Muscle layer of duodenum (tissue), 2 donors: ENCODE measurements at regions not wholly inside any gene's neighbourhood (a gene's known extent, or its start where the extent isn't known, plus 50 kb on each side); places are given as distances from the start of the nearest gene placed in this dataset.

Source experiments
- H3K27ac ChIP-seq: one replicate; pipeline ENCODE4 v1.7.0; 2013; ENCODE audit warnings: mild to moderate bottlenecking, low read length
- H3K27me3 ChIP-seq: one replicate; pipeline ENCODE4 v1.7.0; 2013; ENCODE audit warnings: low read depth, mild to moderate bottlenecking, control low read depth, low read length
- H3K36me3 ChIP-seq, 2 donors: one replicate each; pipeline ENCODE4 v1.7.0; 2013; ENCODE audit warnings: low read length in 2 of 2, control low read depth in 1 of 2, mild to moderate bottlenecking in 1 of 2; ENCODE audit not compliant: insufficient read depth in 2 of 2, control insufficient read depth in 1 of 2
- H3K4me1 ChIP-seq, 2 donors: one replicate each; pipeline ENCODE4 v1.7.0; 2013; ENCODE audit warnings: low read length in 2 of 2, mild to moderate bottlenecking in 2 of 2, control low read depth in 1 of 2, moderate library complexity in 1 of 2; ENCODE audit not compliant: insufficient read depth in 2 of 2, control insufficient read depth in 1 of 2
- H3K4me3 ChIP-seq, 2 donors: one replicate each; pipeline ENCODE4 v1.7.0; 2013; ENCODE audit warnings: low read length in 2 of 2, low read depth in 1 of 2, mild to moderate bottlenecking in 1 of 2
- H3K9me3 ChIP-seq, 2 donors: one replicate each; pipeline ENCODE4 v1.7.0; 2013; ENCODE audit warnings: low read length in 2 of 2, control low read depth in 1 of 2, mild to moderate bottlenecking in 1 of 2; ENCODE audit not compliant: control insufficient read depth in 1 of 2
- donor health status: healthy.

DNA sequence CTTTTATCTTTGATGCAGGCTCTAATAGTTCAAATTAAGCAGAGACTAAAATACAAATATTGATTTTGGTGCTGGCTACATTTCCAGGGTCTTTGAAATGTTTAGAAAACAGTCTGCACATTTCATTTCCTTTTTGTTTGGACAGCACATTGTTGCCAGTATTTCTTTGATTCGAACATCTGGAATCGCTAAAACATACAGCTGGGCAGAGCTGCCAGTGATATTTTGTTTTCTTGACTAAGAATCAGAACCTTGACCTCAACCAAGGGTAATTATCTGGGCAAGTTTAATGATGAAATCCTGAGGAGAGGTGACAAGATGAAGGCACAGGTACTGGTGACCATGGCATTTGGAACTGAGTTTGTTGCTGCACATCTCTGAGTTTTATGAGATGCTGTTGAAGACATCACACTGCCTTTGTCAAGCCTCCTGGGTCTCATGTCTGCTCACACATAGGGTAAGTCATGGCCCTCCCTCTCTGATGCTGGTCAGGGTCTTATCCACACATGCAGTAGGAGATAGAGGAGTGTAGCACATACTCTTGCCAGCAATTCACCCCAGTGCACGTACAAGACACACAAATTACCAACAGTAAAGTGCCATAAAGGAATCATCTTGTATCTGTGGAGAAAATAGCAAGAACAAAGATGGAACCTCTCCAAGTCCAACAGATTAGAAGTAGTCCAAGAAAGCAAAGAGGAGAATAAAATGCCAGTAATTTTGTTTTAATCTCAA is 391.9 kb downstream of the RND3 start:
- Histone ChIP-seq H3K4me3 (no peak overlapping the region), H3K9me3 (no peaks in the 10 kb centered on the region), H3K4me1 (peaks cover 12 to 17% of the 10 kb centered on the region in 2 donors), H3K27me3 (no peaks in the 10 kb centered on the region), H3K36me3 (no peaks in the 10 kb centered on the region), H3K27ac (no peak overlapping the region)

DNA sequence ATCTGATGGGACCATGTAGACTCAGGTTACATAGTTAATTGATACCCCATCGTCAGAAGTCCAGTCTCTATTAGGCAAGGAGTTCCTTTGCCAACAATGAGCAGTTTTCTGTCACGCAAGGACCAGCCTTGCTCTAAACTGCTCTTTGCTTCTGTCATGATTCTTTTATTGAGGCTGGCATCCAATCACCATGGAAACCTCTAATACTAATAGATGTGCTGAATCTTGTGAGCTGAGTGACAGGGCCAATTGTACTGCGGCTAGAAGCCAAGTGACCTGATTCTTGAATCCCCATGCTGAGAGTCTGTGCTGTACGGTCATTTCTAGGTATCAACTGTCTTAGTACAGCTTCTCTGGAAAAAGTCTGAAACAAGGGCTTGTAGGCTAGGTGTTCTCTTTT is 395.6 kb downstream of the RND3 start:
- Histone ChIP-seq H3K4me1 (peaks cover 0 to 4% of the 10 kb centered on the region in 2 donors), H3K4me3 (no peak overlapping the region), H3K36me3 (no peaks in the 10 kb centered on the region), H3K27ac (no peak overlapping the region), H3K27me3 (no peaks in the 10 kb centered on the region), H3K9me3 (no peaks in the 10 kb centered on the region)

DNA sequence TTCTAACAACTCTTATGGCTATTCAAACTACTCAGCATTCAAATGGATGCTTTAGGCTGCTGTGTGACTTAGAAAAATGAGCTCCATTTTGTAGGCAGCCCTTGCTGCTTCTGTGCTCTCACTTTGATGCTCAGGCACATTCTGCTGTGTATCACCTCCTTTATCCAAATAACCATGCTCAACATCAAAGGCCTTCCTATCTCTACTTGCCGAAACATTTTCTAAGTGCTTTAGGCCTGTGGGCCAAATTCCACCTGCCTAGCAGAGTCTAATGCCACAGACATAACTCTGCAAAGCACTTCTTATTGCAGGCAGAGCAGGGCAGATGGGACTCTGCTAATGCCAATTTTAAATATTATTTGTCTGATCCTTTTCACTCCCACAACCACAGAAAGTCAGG is 397.4 kb downstream of the RND3 start:
- H3K4me3 ChIP-seq, result no peak overlapping the region
- no peaks in the 10 kb centered on the region for H3K27me3 ChIP-seq
- H3K9me3 ChIP-seq, result no peaks in the 10 kb centered on the region
- no peak overlapping the region for H3K27ac ChIP-seq
- no peaks in the 10 kb centered on the region for H3K36me3 ChIP-seq
- no peaks in the 10 kb centered on the region for H3K4me1 ChIP-seq

DNA sequence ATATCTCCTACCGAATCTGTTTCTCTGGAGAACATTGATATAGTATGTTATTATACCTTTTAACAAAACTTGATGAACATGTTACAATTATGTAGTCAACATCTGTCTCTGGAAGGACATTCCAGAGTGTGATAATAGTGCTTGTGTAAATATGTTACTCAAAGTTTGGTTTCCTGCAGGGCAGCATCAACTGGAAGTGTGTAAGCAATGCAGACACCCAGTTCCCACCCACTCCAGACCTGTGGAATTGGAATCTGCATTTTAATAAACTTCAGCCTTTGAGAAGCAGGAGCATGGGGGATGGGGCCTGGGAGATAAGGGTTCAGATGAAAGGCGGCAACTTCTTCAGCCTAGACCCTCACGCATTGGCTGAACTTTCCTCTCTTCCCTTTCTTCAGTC is 398.9 kb downstream of the RND3 start:
- no peaks in the 10 kb centered on the region for H3K27me3 ChIP-seq
- no peak overlapping the region for H3K4me3 ChIP-seq
- H3K4me1 ChIP-seq, result no peaks in the 10 kb centered on the region
- no peak overlapping the region for H3K27ac ChIP-seq
- no peaks in the 10 kb centered on the region for H3K9me3 ChIP-seq
- H3K36me3 ChIP-seq, result no peaks in the 10 kb centered on the region

DNA sequence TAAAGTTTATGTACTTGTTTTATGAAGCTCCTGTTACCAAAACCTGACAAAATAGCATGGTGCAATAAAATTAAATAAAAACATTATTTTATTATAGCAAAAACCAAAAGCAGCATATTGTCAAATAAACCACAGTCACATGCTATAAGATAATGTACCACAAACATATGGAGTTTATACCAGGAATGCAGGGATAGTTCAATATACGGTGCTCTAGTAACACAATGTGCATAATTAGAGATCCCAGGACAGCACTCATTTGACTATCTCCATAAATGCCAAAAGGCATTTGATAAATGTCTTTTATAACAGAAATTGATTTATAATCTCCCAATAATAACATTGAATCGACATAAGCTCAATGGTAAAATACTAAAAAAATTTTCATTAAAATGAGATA is 402.0 kb downstream of the RND3 start:
- no peaks in the 10 kb centered on the region for H3K27me3 ChIP-seq
- H3K9me3 ChIP-seq, result no peaks in the 10 kb centered on the region
- H3K4me1 ChIP-seq, result no peaks in the 10 kb centered on the region
- H3K27ac ChIP-seq, result no peak overlapping the region
- H3K4me3 ChIP-seq, result no peak overlapping the region
- no peaks in the 10 kb centered on the region for H3K36me3 ChIP-seq

DNA sequence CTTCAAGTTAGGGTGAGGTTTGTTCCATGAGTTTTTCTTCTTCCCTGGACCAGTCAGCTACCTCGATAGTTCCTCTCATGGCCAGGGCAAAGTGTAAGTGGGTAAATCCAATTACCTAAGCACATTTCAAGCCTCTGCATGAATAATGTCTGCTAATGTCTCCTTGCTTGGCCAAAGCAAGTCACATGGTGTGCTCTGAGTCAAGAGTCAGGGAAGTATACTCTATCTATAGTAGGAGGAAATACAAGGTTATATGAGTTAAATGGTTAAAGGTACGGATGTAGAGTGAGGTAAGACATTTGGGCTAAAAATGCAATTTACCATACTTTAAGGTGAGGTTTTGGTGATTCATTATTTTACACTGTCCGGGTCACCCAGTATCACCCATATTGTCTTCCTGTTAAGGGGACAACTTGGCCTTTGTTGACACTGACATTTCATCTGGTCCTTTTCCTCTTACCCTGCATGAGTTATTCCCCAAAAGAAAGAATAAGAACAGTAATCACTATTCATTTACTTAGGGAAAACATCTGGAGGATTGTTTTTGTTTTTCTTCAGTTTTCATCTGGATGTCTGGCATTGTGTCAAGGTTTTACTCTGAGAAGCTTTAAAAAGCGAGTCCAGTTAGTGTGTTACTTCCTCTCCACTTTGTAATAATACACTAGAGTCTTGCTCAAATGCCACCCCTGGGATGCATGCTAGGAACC is 405.5 kb downstream of the RND3 start:
- Histone ChIP-seq H3K4me1 (no peaks in the 10 kb centered on the region), H3K9me3 (no peaks in the 10 kb centered on the region), H3K36me3 (no peaks in the 10 kb centered on the region), H3K27ac (no peak overlapping the region), H3K4me3 (no peak overlapping the region), H3K27me3 (no peaks in the 10 kb centered on the region)

DNA sequence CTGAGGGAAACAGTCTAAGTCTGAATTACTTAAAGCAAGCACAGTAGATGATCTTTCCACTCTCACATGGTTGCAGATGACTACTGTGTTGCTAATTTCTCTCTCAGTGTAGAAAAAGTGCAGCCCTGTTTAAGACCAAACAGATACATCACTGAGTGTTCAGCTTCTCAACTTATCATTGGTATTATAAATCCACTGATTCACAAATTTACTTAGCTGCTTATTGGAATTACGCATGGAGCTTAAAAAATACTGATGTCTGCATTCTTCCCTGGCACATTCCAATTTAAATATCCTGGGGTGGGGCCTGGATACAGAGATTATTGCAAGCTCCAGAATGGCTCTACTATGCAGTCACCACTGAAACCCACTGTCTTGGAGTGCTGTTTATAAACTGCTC is 411.2 kb downstream of the RND3 start:
- peaks cover 0 to 4% of the 10 kb centered on the region in 2 donors for H3K4me1 ChIP-seq
- no peaks in the 10 kb centered on the region for H3K36me3 ChIP-seq

DNA sequence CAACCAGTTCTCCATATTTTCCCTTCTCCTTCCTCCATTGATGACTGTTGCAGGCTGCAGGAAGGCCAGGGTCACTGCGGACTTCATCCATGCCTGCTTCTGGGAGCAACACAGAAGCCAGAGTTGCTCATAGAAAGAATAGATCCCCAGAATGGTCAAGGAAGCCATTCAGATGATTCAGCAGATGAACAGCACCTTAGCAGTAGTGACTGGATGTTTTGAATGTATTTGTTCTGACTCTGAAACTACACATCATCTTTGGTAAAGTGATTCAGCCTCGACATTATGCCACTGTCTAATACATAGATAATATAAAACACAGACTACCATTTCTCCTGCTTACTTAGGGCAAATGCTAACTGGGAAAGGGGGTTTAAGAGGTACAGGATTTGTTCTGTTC is 411.6 kb downstream of the RND3 start:
- H3K36me3 ChIP-seq, result no peaks in the 10 kb centered on the region
- H3K4me1 ChIP-seq, result peaks cover 0 to 4% of the 10 kb centered on the region in 2 donors
- H3K9me3 ChIP-seq, result no peaks in the 10 kb centered on the region
- H3K27me3 ChIP-seq, result no peaks in the 10 kb centered on the region
- H3K4me3 ChIP-seq, result no peak overlapping the region
- H3K27ac ChIP-seq, result no peak overlapping the region

More for the DNA sequence above, 411.2 kb downstream of the RND3 start:
- H3K9me3 ChIP-seq, result no peaks in the 10 kb centered on the region
- H3K27ac ChIP-seq, result no peak overlapping the region
- no peak overlapping the region for H3K4me3 ChIP-seq
- H3K27me3 ChIP-seq, result no peaks in the 10 kb centered on the region

DNA sequence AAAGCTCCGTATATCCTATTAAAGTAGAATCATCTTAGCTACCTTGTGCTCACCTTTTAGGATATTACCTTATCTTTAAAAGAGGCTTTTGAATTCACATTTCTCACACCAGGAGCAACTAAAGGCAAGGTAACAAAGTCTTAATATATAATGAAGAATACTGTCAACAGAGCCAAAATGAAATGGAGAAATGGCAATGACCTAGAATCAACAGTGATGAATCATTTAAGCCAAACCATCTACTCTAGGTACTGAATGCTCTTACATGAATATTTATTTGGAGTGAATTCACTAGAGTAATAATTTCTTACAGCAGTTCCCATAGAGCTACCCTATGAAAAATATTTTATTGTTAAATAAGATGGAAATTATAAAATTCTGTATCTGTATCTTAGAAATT is 421.0 kb downstream of the RND3 start:
- H3K4me1 ChIP-seq, result peaks cover 0 to 8% of the 10 kb centered on the region in 2 donors
- no peaks in the 10 kb centered on the region for H3K9me3 ChIP-seq
- no peaks in the 10 kb centered on the region for H3K36me3 ChIP-seq
- no peak overlapping the region for H3K4me3 ChIP-seq
- H3K27ac ChIP-seq, result no peak overlapping the region
- H3K27me3 ChIP-seq, result no peaks in the 10 kb centered on the region

DNA sequence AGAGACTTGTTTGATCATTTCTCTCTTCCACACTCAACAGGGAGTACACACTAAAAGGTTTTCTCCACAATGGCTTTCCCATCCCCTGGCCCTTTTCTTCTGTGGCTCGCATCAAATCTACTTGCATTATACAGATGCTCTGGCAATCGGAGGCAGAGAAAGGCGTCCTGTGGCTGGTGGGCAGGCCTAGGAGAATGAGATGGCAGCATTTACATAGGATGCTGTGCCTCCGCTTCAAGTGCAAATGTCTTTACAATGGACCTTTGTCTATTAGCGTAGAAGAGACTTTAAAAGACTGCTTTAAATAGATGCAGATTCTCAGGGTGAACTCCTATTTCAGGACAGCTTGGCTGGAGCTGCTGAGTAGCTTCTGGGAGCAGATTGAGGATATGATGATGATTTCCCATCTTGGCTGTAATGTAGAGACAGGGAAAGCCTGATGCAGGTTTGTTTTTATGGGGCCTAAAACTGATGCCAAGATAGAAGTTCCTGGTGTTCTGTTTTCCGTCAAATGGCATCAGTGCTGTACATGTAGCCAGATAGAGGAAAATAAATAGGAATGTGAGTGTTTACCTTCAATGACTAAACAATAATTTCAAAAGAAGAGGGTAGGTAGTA is 423.4 kb downstream of the RND3 start:
- no peaks in the 10 kb centered on the region for H3K27me3 ChIP-seq
- H3K9me3 ChIP-seq, result no peaks in the 10 kb centered on the region
- H3K4me3 ChIP-seq, result no peak overlapping the region
- no peaks in the 10 kb centered on the region for H3K36me3 ChIP-seq
- peaks cover 0 to 17% of the 10 kb centered on the region in 2 donors for H3K4me1 ChIP-seq
- H3K27ac ChIP-seq, result no peak overlapping the region

DNA sequence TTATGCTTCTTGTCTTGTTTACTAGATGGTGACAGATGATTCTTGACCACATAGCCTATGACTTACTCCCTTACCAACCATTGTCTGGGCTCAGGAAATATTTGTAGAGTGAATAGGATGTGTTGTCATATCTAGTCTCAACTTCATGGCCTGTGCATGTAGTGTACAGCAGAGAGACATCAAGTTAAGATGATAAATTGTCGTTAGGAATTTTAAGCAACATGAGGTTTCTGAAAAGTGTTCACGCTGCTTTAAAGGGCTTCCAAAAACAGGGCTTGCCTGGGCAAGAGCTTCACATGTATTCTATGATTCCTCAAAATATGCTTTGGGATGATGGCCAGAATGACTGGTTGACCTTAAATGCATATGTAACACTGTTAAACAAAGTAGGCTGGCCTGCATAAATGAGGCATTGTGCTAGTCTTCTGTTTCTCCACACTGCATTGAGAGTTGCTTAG is 424.0 kb downstream of the RND3 start:
- no peaks in the 10 kb centered on the region for H3K36me3 ChIP-seq
- no peak overlapping the region for H3K27ac ChIP-seq
- H3K4me1 ChIP-seq, result peaks cover 0 to 17% of the 10 kb centered on the region in 2 donors
- H3K4me3 ChIP-seq, result no peak overlapping the region
- H3K27me3 ChIP-seq, result no peaks in the 10 kb centered on the region
- H3K9me3 ChIP-seq, result no peaks in the 10 kb centered on the region
